CD4-positive, alpha-beta T cell (primary cell): ENCODE measurements at regions not wholly inside any gene's neighbourhood (a gene's known extent, or its start where the extent isn't known, plus 50 kb on each side); places are given as distances from the start of the nearest gene placed in this dataset.

Source experiments
- ATAC-seq: fragments of 200-7000 bp; cut with Tn5 transposase; one replicate; pipeline ENCODE4 v1.10.0; 2022; ENCODE audit warnings: mild to moderate bottlenecking; ENCODE audit not compliant: poor library complexity
- CTCF ChIA-PET: fragments of 350-600 bp; sonication (Branson Sonifier 250); formaldehyde crosslinking; loops from one replicate; lab custom pipeline; 2021; ENCODE audit warnings: antibody characterized with exemption, inconsistent platforms; lab: Charles Lee
- POLR2A ChIA-PET: fragments of 350-600 bp; sonication (Branson Sonifier 250); formaldehyde crosslinking; loops from one replicate; lab custom pipeline; 2021; ENCODE audit warnings: antibody characterized with exemption, inconsistent platforms; lab: Charles Lee
- DNase-seq, 14 experiments: peaks; one replicate each; pipeline ENCODE4 v3.0.0-alpha.2; 2013 to 2020; ENCODE audit warnings: mixed read lengths in 2 of 14
- H3K27ac ChIP-seq, 2 donors: one replicate each; pipeline versions ENCODE4 v1.5.1 to v1.7.0; 2013; ENCODE audit warnings: low read length in 2 of 2, low read depth in 1 of 2, mild to moderate bottlenecking in 1 of 2
- H3K27me3 ChIP-seq, 2 experiments: 1 replicate in 1 of 2; 2 replicates in 1 of 2; pipeline versions ENCODE4 v1.6.1 to v1.7.0; 2013; ENCODE audit warnings: low read length in 2 of 2, control low read depth in 1 of 2, mild to moderate bottlenecking in 1 of 2, moderate library complexity in 1 of 2; ENCODE audit not compliant: insufficient read depth in 2 of 2, control insufficient read depth in 1 of 2
- H3K36me3 ChIP-seq: one replicate; pipeline ENCODE4 v1.6.1; 2013; ENCODE audit warnings: low read length, control low read depth; ENCODE audit not compliant: insufficient read depth
- H3K4me1 ChIP-seq: one replicate; pipeline ENCODE4 v1.6.1; 2013; ENCODE audit warnings: low read length, control low read depth; ENCODE audit not compliant: insufficient read depth
- H3K4me3 ChIP-seq: one replicate; pipeline ENCODE4 v1.5.1; 2013; ENCODE audit warnings: mild to moderate bottlenecking, low read length, moderate library complexity
- H3K9me3 ChIP-seq, 2 experiments: 1 replicate in 1 of 2; 2 replicates in 1 of 2; pipeline versions ENCODE4 v1.6.1 to v1.7.0; 2013; ENCODE audit warnings: low read length in 2 of 2, mild to moderate bottlenecking in 2 of 2, control low read depth in 1 of 2, moderate library complexity in 1 of 2; ENCODE audit not compliant: control insufficient read depth in 1 of 2, insufficient read depth in 1 of 2
- H3K27ac Mint-ChIP-seq: one replicate; pipeline ENCODE4 v1.8.0; 2020; ENCODE audit warnings: mixed read lengths
- H3K27me3 Mint-ChIP-seq: one replicate; pipeline ENCODE4 v1.8.0; 2021; ENCODE audit warnings: mixed read lengths
- H3K36me3 Mint-ChIP-seq: one replicate; pipeline ENCODE4 v1.8.0; 2021; ENCODE audit warnings: low read depth, mixed read lengths
- H3K4me1 Mint-ChIP-seq: one replicate; pipeline ENCODE4 v1.8.0; 2021; ENCODE audit warnings: low read depth, mixed read lengths
- H3K4me3 Mint-ChIP-seq: one replicate; pipeline ENCODE4 v1.8.0; 2020; ENCODE audit warnings: mild to moderate bottlenecking, mixed read lengths
- H3K9me3 Mint-ChIP-seq: one replicate; pipeline ENCODE4 v1.8.0; 2020; ENCODE audit warnings: mixed read lengths
- CTCF ChIP-seq: fragments of 200-600 bp; IDR thresholded peaks from one replicate; pipeline ENCODE4 v1.8.0; 2022; ENCODE audit warnings: antibody characterized with exemption, mild to moderate bottlenecking
- intact Hi-C, 2 experiments: fragments of 100-400 bp; cut with DNase I in 1 of 2; cut with micrococcal nuclease in 1 of 2; formaldehyde crosslinking; loops; one replicate each; pipeline versions ENCODE4 v1.15.1 to v1.9.0; 2023 to 2025; cut with DNase I, micrococcal nuclease

GRCh38 chr21:35859677-35860076 lies 200.6 kb downstream of the SETD4 start:
- H3K4me3 Mint-ChIP-seq = no peak overlapping the region
- CTCF ChIA-PET = no interaction called here

GRCh38 chr21:35857095-35857494 lies 203.2 kb downstream of the SETD4 start:
- no peak overlapping the region for H3K4me3 Mint-ChIP-seq
- peaks cover 29% of the 10 kb centered on the region for H3K27me3 Mint-ChIP-seq
- no peak for TF ChIP-seq CTCF
- no peak overlapping the region for H3K27ac Mint-ChIP-seq
- no peaks in the 10 kb centered on the region for H3K9me3 ChIP-seq
- H3K4me1 Mint-ChIP-seq = no peaks in the 10 kb centered on the region
- H3K27me3 ChIP-seq = no peaks in the 10 kb centered on the region
- intact Hi-C loops = no loop called here
- H3K36me3 ChIP-seq = no peaks in the 10 kb centered on the region
- no peak for DNase-seq
- no peak overlapping the region for H3K4me3 ChIP-seq
- no peaks in the 10 kb centered on the region for H3K36me3 Mint-ChIP-seq
- H3K9me3 Mint-ChIP-seq = no peaks in the 10 kb centered on the region
- no peak for ATAC-seq
- ChIA-PET CTCF (no interaction called here), POLR2A (no interaction called here)
- H3K27ac ChIP-seq = no peak overlapping the region
- H3K4me1 ChIP-seq = no peaks in the 10 kb centered on the region

More at GRCh38 chr21:35859677-35860076, 200.6 kb downstream of the SETD4 start:
- no peak for TF ChIP-seq CTCF
- H3K36me3 ChIP-seq = no peaks in the 10 kb centered on the region
- peaks cover 0 to 3% of the 10 kb centered on the region in 2 experiments for H3K27me3 ChIP-seq
- Mint-ChIP-seq H3K27ac (no peak overlapping the region), H3K9me3 (no peaks in the 10 kb centered on the region), H3K36me3 (no peaks in the 10 kb centered on the region), H3K27me3 (peaks cover 24% of the 10 kb centered on the region), H3K4me1 (no peaks in the 10 kb centered on the region)
- no peak overlapping the region for H3K4me3 ChIP-seq
- H3K9me3 ChIP-seq = no peaks in the 10 kb centered on the region
- ATAC-seq (no peak), DNase-seq (no peak)
- intact Hi-C loops = no loop called here
- H3K4me1 ChIP-seq = no peaks in the 10 kb centered on the region
- no peak overlapping the region for H3K27ac ChIP-seq
- POLR2A ChIA-PET = no interaction called here

GRCh38 chr21:35855484-35855883 lies 204.8 kb downstream of the SETD4 start:
- H3K9me3 ChIP-seq = no peaks in the 10 kb centered on the region
- DNase-seq (no peak), ATAC-seq (no peak)
- no peaks in the 10 kb centered on the region for H3K4me1 ChIP-seq
- H3K27me3 Mint-ChIP-seq = peaks cover 29% of the 10 kb centered on the region
- no peaks in the 10 kb centered on the region for H3K4me1 Mint-ChIP-seq
- H3K4me3 ChIP-seq = no peak overlapping the region
- H3K9me3 Mint-ChIP-seq = no peaks in the 10 kb centered on the region
- H3K27me3 ChIP-seq = peaks cover under 1 to 3% of the 10 kb centered on the region in 2 experiments
- no peaks in the 10 kb centered on the region for H3K36me3 Mint-ChIP-seq
- intact Hi-C loops = no loop called here
- H3K36me3 ChIP-seq = no peaks in the 10 kb centered on the region
- TF ChIP-seq CTCF = no peak
- no peak overlapping the region for H3K27ac Mint-ChIP-seq
- POLR2A ChIA-PET = no interaction called here
- CTCF ChIA-PET = interaction anchor here (1.1 kb wide), 1 partner anchor 15 kb away, joined by 3 read pairs; no protein-coding TSS in a partner anchor
- no peak overlapping the region for H3K27ac ChIP-seq
- no peak overlapping the region for H3K4me3 Mint-ChIP-seq
